ENCODE measurements at regions not wholly inside any gene's neighbourhood (a gene's known extent, or its start where the extent isn't known, plus 50 kb on each side); places are given as distances from the start of the nearest gene placed in this dataset.

- no peak for TF ChIP-seq CTCF (IDR thresholded peaks at IDR 0.05; ENCODE audit: low read depth, low read length)
- DNase-seq (ENCODE audit: low read depth in 2 of 2): no peak
Observed at GRCh38 chr15:97645758-97646157, 314.7 kb upstream of the ARRDC4 start.

GRCh38 chr15:97648728-97649127, 311.8 kb upstream of the ARRDC4 start:
- TF ChIP-seq CTCF (IDR thresholded peaks at IDR 0.05; ENCODE audit: low read depth, low read length): no peak
- DNase-seq (ENCODE audit: low read depth in 2 of 2): no peak
- no peak overlapping the region for H3K4me3 ChIP-seq (replicated peaks in 1 of 2; ENCODE audit: low read depth in 2 of 2, low read length in 2 of 2)

More at GRCh38 chr15:97645758-97646157, 314.7 kb upstream of the ARRDC4 start:
- no peak overlapping the region for H3K4me3 ChIP-seq (replicated peaks in 1 of 2; ENCODE audit: low read depth in 2 of 2, low read length in 2 of 2)

GRCh38 chr15:97652041-97652440, 308.5 kb upstream of the ARRDC4 start:
- TF ChIP-seq CTCF (IDR thresholded peaks at IDR 0.05; ENCODE audit: low read depth, low read length): no peak
- no peak overlapping the region for H3K4me3 ChIP-seq (replicated peaks in 1 of 2; ENCODE audit: low read depth in 2 of 2, low read length in 2 of 2)
- DNase-seq (ENCODE audit: low read depth in 2 of 2): no peak

GRCh38 chr15:97652700-97653167, 307.8 kb upstream of the ARRDC4 start:
- no peak for DNase-seq (ENCODE audit: low read depth in 2 of 2)
- no peak overlapping the region for H3K4me3 ChIP-seq (replicated peaks in 1 of 2; ENCODE audit: low read depth in 2 of 2, low read length in 2 of 2)
- TF ChIP-seq CTCF (IDR thresholded peaks at IDR 0.05; ENCODE audit: low read depth, low read length): no peak

GRCh38 chr15:97653896-97654295, 306.6 kb upstream of the ARRDC4 start:
- no peak for DNase-seq (ENCODE audit: low read depth in 2 of 2)
- no peak overlapping the region for H3K4me3 ChIP-seq (replicated peaks in 1 of 2; ENCODE audit: low read depth in 2 of 2, low read length in 2 of 2)
- no peak for TF ChIP-seq CTCF (IDR thresholded peaks at IDR 0.05; ENCODE audit: low read depth, low read length)

- no peak for DNase-seq (ENCODE audit: low read depth in 2 of 2)
- TF ChIP-seq CTCF (IDR thresholded peaks at IDR 0.05; ENCODE audit: low read depth, low read length): no peak
- H3K4me3 ChIP-seq (replicated peaks in 1 of 2; ENCODE audit: low read depth in 2 of 2, low read length in 2 of 2): no peak overlapping the region
Observed at GRCh38 chr15:97654481-97655076, 305.9 kb upstream of the ARRDC4 start.

GRCh38 chr15:97661796-97662195, 298.7 kb upstream of the ARRDC4 start:
- no peak for TF ChIP-seq CTCF (IDR thresholded peaks at IDR 0.05; ENCODE audit: low read depth, low read length)
- H3K4me3 ChIP-seq (replicated peaks in 1 of 2; ENCODE audit: low read depth in 2 of 2, low read length in 2 of 2): no peak overlapping the region
- DNase-seq (ENCODE audit: low read depth in 2 of 2): no peak

Measured in cardiac fibroblast (primary cell).